H7 (cell line): ENCODE measurements at regions not wholly inside any gene's neighbourhood (a gene's known extent, or its start where the extent isn't known, plus 50 kb on each side); places are given as distances from the start of the nearest gene placed in this dataset.
"Not testable (repeated sequence)": the region's sequence is repeated elsewhere in the genome, so short reads cannot be mapped to it uniquely, and the experiment has no call there.

Source experiments
- DNase-seq: peaks from one replicate; pipeline ENCODE4 v3.0.0; 2012
- H3K27me3 ChIP-seq: 2 replicates; pipeline ENCODE4 v1.6.0; 2011; ENCODE audit warnings: mild to moderate bottlenecking, low read length; ENCODE audit not compliant: control insufficient read depth, insufficient read depth
- H3K36me3 ChIP-seq: replicated peaks from 2 replicates; pipeline ENCODE4 v1.5.1; 2011; ENCODE audit warnings: low read length; ENCODE audit not compliant: control insufficient read depth, insufficient read depth
- H3K4me3 ChIP-seq: 2 replicates; pipeline ENCODE4 v1.5.1; 2011; ENCODE audit warnings: low read depth, mild to moderate bottlenecking, control low read depth, low read length, moderate library complexity; ENCODE audit not compliant: insufficient read depth

- Histone ChIP-seq H3K4me3 (peak overlapping the region; percentile 48), H3K27me3 (peaks cover 23% of the 10 kb centered on the region)
- not testable (repeated sequence) for H3K36me3 ChIP-seq
- peak; percentile 51 for DNase-seq
These were observed 174.0 kb downstream of the ATP6V0E2 start for GRCh38 chr7:150047772-150048171.

GRCh38 chr7:150048244-150049011 is 174.7 kb downstream of the ATP6V0E2 start:
- DNase-seq: peak; percentile 49
- peaks cover 23% of the 10 kb centered on the region for H3K27me3 ChIP-seq
- H3K4me3 ChIP-seq: peak overlapping the region; percentile 48
- not testable (repeated sequence) for H3K36me3 ChIP-seq

- Histone ChIP-seq H3K4me3 (peak overlapping the region; percentile 48), H3K27me3 (peaks cover 23% of the 10 kb centered on the region)
- DNase-seq: peak; percentile 82
- not testable (repeated sequence) for H3K36me3 ChIP-seq
These were observed 175.4 kb downstream of the ATP6V0E2 start for GRCh38 chr7:150049012-150049655.

GRCh38 chr7:150053396-150053795 is 179.6 kb downstream of the ATP6V0E2 start:
- not testable (repeated sequence) for H3K27me3 ChIP-seq, DNase-seq, H3K4me3 ChIP-seq, H3K36me3 ChIP-seq

GRCh38 chr7:150054242-150054641 is 180.5 kb downstream of the ATP6V0E2 start:
- not testable (repeated sequence) for H3K27me3 ChIP-seq, DNase-seq, H3K4me3 ChIP-seq

GRCh38 chr7:150060259-150061221 is 186.8 kb downstream of the ATP6V0E2 start:
- H3K27me3 ChIP-seq, H3K36me3 ChIP-seq, H3K4me3 ChIP-seq, DNase-seq: not testable (repeated sequence)

More at GRCh38 chr7:150054242-150054641, 180.5 kb downstream of the ATP6V0E2 start:
- not testable (repeated sequence) for H3K36me3 ChIP-seq

DNA sequence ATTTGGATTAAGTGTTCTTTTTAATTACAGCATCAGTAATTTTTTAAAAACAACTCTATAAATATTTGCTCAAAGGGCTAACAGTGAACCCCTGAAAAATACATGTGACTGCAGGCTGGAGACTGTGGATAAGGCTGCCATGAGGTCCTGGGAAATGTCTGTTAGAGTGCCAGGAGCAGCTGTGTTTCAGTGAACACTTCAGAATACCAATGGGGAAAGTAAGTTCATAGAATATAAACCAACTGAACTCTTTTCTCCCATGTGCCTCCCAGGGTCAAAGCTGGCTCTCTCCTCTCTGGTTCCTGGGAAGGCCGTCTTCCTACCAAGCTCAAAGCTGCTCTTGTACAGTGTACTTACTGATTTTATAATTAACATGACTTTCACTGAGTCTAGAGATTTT is 189.4 kb downstream of the ATP6V0E2 start:
- not testable (repeated sequence) for DNase-seq, H3K27me3 ChIP-seq, H3K4me3 ChIP-seq, H3K36me3 ChIP-seq

GRCh38 chr7:150069555-150070313 is 196.0 kb downstream of the ATP6V0E2 start:
- not testable (repeated sequence) for DNase-seq, H3K36me3 ChIP-seq, H3K4me3 ChIP-seq, H3K27me3 ChIP-seq

DNA sequence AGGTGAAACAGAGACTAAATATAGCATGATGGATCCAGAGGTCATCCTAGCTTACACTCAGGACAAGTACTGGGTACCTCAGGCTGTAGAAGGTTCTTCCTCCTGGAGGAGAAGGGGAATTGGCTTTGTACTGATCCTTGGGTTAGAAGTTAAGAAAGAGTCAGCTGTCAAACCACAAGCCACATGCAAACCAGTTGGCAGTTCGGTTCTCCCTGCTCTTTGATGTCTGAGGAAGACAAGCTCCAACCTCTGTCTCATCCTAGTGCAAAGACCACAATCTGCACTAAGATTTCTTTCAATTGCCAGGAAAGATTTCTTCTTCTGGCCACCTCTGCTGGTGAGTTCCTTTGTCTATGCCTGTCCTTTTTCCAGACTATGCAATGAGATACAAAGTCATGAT is 203.8 kb downstream of the ATP6V0E2 start:
- not testable (repeated sequence) for DNase-seq, H3K27me3 ChIP-seq, H3K36me3 ChIP-seq, H3K4me3 ChIP-seq

DNA sequence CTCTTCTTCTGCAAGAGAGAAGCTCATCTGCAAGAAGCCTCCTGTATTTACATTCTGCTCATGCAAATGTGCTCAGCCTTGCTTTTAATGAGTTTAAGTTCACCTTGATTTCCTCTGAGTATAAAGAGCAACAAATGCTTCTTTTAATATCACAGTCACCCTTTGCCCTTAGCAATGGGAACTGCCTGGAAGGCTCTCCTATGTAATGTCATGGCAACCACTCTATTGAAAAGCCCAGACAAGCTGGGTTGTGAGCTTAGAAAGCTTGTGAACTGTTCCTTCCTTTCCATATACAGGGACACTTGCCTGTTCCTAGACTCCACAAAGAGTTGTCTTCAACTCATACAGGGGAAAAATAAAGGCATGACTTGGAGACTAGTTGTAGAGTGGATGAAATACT is 208.1 kb downstream of the ATP6V0E2 start:
- not testable (repeated sequence) for DNase-seq, H3K36me3 ChIP-seq

DNA sequence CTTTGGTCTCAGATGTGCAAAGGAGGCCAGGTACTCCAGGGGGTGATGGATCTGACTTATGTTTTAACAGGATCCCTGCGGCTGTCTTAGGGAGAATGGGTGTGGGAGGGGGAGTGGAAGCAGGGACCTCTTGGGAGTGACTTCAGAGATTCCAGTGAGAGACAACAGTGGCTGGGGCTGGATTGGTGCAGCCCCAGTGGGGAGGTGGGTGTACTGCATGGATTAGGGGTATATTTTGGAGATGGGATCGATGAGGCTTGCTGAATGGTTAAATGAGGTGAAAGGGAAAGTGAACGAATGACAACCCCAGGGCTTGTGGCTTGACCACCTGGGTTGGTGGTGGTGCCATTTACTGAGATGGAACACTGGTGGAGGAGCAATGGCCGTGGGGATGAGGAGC is 211.0 kb downstream of the ATP6V0E2 start:
- not testable (repeated sequence) for H3K36me3 ChIP-seq, H3K27me3 ChIP-seq, H3K4me3 ChIP-seq, DNase-seq

More for the DNA sequence above, 208.1 kb downstream of the ATP6V0E2 start:
- not testable (repeated sequence) for H3K4me3 ChIP-seq, H3K27me3 ChIP-seq

- not testable (repeated sequence) for H3K36me3 ChIP-seq, DNase-seq, H3K4me3 ChIP-seq, H3K27me3 ChIP-seq
These were observed 213.7 kb downstream of the ATP6V0E2 start for GRCh38 chr7:150087478-150087877.

DNA sequence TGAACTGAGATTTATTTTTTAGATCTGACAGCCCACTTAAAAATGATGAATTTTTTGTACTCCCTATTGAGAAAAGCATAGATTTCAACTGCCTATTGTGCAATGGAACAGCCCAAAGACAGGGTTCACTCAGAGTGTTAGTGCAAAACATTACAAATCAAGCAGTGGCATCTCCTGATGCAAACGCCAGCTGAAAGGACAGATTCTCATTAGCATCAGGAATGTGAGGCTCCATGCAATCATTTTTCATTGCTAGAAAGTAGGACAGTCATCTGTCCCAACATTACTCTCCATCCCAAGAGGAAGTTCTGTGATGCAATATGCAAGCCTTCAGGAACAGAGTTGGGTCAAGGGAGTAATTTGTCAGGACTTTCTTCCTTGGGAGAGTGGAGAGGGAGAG is 215.4 kb downstream of the ATP6V0E2 start:
- H3K4me3 ChIP-seq, DNase-seq, H3K36me3 ChIP-seq: not testable (repeated sequence)

GRCh38 chr7:150090776-150091175 is 217.0 kb downstream of the ATP6V0E2 start:
- DNase-seq, H3K36me3 ChIP-seq, H3K4me3 ChIP-seq, H3K27me3 ChIP-seq: not testable (repeated sequence)

More for the DNA sequence above, 215.4 kb downstream of the ATP6V0E2 start:
- H3K27me3 ChIP-seq: not testable (repeated sequence)
